ENCODE measurements at regions not wholly inside any gene's neighbourhood (a gene's known extent, or its start where the extent isn't known, plus 50 kb on each side); places are given as distances from the start of the nearest gene placed in this dataset.

- TF ChIP-seq ZC3H10 (CRISPR knock-in tag; IDR thresholded peaks at IDR 0.05): no peak
- no peak for TF ChIP-seq CSRNP3 (CRISPR knock-in tag; IDR thresholded peaks at IDR 0.05)
- TF ChIP-seq ZFP30 (CRISPR knock-in tag; IDR thresholded peaks at IDR 0.05): no peak
- TF ChIP-seq ZNF70 (CRISPR knock-in tag; IDR thresholded peaks at IDR 0.05): no peak
These were observed 178.4 kb downstream of the RNF152 start for GRCh38 chr18:61714421-61714820.
